ENCODE measurements at regions not wholly inside any gene's neighbourhood (a gene's known extent, or its start where the extent isn't known, plus 50 kb on each side); places are given as distances from the start of the nearest gene placed in this dataset.

GRCh38 chr4:52512291-52512690 lies 146.8 kb downstream of the USP46 start:
- TF ChIP-seq CTCF (IDR thresholded peaks at IDR 0.05) (no peak), POLR2A (IDR thresholded peaks at IDR 0.05) (no peak)

Measured in thyroid gland (tissue), 4 donors.